GM21576 (cell line): ENCODE measurements at regions not wholly inside any gene's neighbourhood (a gene's known extent, or its start where the extent isn't known, plus 50 kb on each side); places are given as distances from the start of the nearest gene placed in this dataset.
"Not testable (repeated sequence)": the region's sequence is repeated elsewhere in the genome, so short reads cannot be mapped to it uniquely, and the experiment has no call there.

Source experiments
- ATAC-seq: cut with Tn5 transposase; IDR thresholded peaks from one replicate; pipeline ENCODE4 v1.9.1; 2021; ENCODE audit warnings: mild to moderate bottlenecking, moderate library complexity; ENCODE audit not compliant: unreplicated experiment

DNA sequence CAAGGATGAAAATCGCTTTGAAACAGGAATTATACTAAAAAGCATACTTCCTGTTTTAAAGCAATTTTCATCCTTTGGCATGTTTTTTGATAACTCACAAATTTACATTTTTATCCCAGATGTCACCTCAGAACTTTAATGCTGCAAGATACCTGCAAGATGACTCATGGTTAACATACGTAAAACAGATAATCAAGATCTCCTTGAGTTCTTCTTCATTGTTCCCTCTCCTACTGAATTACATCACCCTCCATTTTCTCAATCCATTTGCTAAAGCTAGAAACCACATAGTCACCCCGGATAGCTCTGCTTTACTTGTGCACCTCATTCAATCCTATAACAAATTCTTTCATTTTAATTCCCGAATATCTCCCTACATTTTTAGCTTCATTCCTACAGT, 1114.2 kb downstream of the PLA2G4A start:
- no peak for ATAC-seq

DNA sequence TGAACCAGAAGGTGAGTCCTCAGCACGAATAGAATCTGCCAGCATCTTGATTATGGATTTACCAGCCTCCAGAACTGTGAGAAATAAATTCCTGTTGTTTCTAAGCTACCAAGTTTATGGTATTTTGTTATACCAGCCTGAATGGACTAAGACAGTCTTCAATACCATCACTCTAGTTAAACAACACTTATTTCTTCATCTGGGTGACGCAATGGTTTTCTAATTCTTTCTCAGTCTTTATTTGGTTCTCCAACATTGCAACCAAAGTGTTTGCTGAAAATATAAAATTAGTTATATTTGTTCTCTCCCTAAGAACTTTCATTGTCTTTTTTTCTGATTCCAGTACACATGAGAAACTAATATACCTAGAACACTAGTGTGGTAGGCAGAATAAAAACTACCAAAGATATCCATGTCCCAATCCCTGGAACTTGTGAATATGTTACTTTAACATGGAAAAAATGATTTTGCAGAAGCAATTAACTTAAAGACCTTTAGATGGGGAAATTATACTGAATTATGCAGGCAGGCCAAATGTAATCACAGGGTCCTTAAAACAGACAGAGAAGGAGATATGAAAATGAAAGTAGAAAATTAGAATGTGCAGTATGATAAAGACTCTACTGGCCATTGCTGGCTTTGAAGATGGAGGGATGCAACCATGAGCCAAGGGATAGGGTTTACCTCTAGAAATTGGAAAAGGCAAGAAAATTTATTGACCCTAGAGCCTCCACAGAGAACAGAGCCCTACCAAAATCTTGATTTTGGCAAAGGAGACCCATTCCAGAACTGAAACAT, 1115.1 kb downstream of the PLA2G4A start:
- no peak for ATAC-seq

DNA sequence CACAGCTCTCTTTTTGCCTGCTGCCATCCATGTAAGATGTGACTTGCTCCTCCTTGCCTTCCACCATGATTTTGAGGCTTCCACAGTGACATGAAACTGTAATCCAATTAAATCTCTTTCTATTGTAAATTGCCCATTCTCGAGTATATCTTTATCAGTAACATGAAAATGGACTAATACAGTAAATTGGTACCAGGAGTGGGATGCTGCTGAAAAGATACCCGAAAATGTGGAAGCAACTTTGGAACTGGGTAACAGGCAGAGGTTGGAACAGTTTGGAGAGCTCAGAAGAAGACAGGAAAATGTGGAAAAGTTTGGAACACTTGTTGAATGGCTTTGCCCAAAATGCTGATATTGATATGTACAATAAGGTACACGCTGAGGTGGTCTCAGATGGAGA, 1117.9 kb downstream of the PLA2G4A start:
- not testable (repeated sequence) for ATAC-seq

DNA sequence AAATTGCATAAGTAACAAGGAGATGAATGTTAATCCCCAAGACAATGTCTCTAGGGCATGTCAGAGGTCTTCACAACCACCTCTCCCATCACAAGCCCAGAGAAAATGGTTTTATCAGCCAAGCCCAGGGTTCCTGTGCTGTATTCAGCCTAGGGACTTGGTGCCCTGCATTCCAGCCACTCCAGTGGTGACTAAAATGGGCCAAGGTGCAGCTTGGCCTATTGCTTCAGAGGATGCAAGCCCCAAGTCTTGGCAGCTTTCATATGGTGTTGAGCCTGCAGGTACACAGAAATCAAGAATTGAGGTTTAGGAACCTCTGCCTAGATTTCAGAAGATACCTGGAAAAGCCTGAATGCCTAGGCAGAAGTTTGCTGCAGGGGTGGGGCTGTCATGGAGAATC, 1118.6 kb downstream of the PLA2G4A start:
- ATAC-seq = no peak

DNA sequence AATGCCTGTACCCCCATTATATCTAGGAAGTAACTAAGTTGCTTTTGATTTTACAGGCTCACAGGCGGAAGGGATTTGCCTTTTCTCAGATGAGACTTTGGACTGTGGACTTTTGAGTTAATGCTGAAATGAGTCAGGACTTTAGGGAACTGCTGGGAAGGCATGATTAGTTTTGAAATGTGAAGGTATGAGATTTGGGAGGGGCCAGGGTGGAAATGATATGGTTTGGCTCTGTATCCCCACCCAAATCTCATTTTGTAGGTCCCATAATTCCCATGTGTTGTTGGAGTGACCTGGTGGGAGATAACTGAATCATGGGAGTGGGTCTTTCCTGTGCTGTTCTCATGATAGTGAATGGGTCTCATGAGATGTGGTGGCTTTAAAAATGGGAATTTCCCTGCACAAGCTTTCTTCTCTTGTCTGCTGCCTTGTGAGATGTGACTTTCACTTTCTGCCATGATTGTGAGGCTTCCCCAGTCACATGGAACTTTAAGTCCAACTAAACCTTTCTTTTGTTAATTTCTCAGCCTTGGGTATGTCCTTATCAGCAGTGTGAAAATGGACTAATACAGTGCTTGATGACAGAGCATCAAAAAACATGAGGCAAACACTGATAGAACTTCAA, 1119.5 kb downstream of the PLA2G4A start:
- no peak for ATAC-seq

DNA sequence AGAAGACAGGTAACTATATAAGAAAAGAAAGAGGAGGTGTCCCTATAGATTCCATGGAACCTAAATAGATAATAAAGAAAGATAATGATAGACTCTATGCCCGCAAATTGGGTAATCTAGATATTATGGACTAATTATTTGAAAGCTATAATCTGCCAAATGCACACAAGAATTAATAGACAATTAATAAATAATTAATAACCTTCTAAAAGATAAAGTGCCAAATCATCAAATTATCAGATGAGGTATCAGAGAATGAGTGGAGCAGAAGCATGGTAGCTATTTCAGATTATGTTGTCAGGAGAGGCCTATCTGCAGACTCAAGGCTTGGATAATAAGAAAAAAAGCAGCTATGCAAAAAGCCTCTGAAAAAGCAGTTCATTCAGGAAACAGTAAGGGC, 1120.8 kb downstream of the PLA2G4A start:
- no peak for ATAC-seq

DNA sequence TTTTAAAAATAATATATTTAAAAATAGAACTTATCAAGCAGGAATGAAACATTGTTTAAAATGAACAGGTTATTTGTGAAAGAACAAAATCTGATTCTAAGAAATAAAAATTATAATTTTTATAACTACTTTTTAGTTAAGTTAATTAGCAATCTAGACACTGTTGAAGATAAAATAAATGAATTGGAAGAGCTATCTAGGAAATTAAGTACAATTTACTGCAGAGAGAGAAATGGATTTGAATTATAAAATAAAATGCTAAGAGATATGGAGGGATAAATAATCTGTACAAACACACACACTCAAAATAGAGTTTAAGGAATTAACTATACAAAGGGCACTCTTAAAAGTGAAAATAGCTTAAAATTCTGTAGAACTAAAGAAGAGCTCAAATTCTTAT, 1123.1 kb downstream of the PLA2G4A start:
- ATAC-seq = no peak

DNA sequence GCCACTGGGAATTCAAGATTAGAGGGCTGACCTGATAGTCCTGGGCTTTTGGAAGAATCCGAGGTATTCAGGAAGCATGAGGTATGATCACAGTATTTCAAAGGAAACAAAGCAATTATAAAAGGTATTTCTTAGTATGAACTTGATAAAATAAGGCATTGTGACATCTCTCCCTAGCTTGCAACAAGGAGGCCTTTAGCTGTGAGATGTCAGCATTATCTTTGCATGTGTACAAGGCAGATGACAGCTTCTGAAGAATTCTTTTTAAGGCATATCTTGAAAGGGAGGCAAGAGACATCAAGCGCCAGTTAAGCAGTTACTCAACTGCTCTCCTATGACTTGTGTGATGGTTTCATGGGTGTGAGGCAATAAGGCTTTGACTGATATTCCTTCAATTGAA, 1123.7 kb downstream of the PLA2G4A start:
- no peak for ATAC-seq

DNA sequence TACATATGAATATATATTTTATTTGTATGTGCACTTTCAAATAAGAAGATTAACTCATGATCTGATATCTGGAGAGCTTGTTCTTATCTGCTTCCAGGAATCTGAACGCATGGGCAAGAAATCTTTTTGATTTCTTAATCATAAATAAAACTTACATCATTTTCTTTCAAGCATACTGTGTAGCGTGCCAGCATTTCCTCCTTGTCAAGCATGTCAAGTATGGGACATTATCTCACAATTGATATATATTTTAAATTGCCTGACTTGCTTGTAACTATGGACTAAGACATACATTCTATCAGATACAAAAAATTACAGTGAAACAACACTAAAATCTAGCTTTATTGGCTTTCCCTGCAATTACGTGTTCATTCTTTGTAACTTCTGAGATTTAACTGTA, 1128.2 kb downstream of the PLA2G4A start:
- ATAC-seq = no peak

DNA sequence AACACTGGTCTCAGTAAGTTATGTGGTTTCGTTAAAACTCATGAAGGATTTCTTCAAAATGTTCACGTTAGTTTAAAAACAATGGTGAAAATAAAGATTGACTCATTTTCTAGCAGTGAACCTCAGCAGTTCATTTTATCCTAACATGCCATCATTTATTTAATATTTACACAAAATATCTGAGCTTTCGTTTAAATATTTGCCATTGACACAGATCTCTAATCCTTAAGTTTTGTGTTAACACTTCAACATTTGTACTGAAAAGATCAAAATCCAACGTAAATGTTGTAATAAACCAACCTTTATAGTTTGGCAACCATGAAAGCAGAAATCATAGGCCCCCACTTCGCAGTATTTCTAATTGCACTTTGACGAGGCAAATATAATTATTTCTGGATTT, 1129.5 kb downstream of the PLA2G4A start:
- no peak for ATAC-seq

DNA sequence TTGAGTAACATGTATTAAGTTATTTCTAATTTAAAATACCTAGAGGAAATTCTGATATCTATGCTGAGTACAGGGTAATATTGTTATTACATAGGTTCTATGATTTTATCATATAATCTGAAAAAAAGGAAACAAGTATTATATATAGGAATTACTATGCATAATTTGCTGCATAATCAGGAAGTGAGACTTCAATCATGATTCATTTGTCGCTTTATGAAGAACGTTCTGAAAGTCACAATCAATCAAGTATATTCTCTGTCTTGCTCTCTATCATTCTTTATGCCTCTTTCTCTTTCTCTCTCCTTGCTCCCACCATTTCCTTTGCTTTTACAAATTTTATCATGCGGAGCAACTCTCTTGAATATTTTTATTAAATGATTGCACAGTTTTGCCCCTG, 1130.3 kb downstream of the PLA2G4A start:
- ATAC-seq = no peak

DNA sequence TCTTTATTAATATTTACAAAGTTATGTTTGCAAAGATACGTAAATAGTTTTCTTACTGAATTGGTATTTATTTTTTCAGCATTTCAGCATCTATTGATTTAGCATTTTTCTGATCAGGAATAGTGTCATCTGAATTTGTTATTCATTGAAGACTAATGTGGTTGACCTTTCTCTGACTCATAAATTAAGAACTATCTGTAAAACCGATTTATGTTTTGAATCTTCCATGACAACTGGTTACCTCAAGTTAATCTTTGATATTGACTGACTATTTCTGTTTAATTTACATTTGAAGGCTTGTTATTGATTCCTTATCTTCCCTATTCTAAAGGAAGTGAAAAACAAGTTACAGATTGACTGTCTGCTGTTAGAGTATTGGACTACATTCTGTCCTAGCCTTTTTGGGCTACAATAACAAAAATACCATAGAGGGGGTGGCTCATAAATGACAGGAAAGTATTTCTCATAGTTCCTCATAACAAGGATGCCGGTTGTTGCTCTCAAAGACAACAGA, 1131.4 kb downstream of the PLA2G4A start:
- ATAC-seq = no peak

DNA sequence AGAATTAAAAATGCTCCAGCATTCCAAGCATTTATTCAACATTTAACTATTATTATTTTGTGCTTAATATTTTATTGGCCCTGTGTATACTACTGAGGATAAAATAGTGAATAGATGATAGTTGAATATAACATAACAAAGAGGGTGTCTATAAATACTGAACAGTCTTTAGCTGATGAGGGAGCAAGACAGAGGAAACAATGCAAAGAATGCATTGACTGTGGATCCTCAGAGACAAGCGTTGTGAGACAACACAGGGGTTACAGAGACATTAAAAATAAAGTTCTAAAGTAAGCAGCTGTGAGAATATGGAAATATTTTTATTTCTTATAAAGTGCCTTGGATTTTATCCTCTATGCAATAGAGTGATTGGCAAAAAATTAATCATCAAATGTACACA, 1133.1 kb downstream of the PLA2G4A start:
- ATAC-seq = no peak

DNA sequence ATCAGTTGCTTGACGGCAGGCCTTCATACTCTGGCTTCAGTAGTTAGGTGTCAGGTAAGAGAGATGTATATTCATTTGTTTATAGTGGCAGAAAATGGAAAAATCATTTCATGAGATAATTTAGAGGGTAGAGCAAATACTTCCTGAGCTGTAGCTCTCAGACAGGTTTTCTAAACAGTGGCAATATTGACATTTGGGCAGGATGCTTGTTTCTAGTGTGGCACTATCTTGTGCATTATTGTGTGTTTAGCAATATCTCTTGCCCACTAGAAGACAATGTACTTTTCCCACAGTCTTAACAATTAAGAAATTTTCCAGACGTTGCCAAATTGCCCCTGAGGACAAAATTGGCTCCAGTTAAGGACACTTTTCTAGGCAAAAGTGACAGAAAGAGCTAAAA, 1143.1 kb downstream of the PLA2G4A start:
- no peak for ATAC-seq

DNA sequence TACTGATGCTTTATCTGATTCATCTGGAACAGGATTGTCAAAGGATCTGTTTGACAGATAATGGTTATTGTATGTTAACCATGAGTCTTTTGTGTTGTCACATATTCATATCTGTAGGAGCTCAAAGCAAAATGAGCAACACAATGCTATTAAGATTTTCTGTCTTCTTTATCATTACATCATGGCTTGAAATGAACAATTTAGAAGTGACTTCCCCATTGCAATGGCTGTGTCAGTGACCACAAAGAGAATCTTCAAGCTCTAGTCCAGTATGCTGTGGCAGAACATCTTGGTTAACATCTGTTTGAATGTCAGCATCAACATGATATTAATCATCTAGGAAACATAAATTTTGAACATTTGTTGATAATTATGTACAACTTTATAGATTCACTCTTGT, 1148.5 kb downstream of the PLA2G4A start:
- no peak for ATAC-seq

DNA sequence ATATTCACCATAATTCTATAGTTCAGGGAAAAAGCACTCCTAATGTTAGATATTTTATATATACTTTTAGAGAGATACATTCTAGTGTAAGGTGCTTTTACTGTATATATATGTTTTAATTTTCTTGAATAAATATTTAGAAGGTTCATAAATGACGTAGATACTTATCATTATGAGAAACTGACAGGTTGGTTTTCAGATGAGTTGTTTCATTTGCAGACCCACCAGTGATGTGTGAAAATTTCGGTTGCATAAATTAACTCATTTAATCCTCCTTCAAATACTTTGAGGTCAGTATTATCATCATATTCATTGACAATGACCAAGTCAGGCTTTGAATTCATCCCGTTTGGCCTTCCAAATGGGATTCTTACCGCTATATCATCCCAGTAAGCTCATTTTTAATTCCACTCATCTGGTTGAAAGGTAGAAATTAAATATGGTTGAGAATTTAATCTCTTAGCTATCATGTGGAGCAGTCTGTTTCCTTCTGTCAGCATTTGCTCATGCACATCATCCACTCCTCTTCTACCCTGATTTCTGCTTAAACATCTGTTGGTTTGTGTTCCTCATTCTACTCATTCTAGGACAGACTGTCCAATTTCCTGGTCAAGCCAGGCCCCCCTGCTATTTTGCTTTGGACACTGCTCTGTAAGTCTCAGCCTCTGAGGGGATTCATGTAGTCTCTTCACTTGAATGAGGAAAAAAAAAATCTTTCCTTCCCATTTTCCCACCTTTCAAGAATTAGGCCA, 1156.6 kb downstream of the PLA2G4A start:
- ATAC-seq = no peak

DNA sequence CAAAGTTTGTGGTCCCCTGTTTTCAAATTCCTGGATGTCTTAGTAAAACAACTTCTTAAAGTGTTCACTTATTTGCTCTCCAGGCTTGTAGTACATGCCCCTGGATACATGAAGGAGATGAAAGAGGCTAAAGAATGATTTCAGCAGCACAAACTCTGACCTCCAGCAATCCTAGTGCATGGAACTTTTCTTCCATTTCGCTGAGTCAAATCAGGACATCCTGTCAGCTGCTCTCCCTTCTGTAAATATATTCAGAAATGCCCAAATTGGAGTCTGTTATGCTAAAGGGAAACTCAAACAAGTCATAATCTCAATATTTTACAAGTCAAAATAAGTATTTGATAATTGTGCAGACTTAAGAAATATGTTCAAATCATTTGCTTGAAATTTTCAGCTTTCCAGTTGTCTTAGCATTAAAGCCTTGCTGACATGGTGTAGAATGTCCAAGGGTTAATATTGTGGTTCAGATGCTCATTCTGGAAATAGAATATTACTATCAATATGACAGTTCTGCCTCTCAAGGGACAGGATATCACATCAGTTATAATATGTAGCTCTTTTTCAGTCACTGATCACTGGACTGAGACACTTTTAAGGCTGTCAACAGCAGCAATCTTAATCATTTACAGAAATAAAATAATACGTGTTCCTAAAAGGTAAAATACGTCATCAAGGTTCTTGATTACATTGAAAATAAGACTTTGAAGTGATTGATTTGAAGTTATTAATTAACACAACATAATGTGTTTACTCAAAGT, 1157.3 kb downstream of the PLA2G4A start:
- no peak for ATAC-seq

DNA sequence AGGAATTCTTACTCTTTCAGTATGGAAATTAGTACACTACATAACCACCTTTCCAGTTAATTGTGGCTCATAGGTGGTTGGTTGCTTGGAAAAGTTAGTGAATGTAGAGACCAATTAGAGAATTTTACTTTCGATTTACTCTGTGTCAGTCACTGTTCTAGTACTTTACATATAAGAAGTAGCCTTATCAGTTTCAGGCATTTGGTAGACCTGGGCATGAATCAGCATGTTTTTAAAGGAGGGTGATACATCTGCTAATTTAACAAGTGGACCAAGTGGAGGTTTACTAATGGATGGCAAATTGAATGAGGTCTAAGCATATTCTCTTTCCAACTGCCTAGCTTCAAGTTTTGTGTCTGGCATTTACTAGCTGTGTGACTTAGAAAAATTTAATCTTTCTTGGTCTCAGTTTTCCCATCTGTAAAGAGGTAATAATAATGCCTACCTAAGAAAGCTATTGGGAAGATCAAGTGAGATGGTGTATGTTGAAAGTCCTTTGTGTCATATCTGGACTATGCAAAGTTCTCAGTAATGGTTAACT, 1158.6 kb downstream of the PLA2G4A start:
- no peak for ATAC-seq

DNA sequence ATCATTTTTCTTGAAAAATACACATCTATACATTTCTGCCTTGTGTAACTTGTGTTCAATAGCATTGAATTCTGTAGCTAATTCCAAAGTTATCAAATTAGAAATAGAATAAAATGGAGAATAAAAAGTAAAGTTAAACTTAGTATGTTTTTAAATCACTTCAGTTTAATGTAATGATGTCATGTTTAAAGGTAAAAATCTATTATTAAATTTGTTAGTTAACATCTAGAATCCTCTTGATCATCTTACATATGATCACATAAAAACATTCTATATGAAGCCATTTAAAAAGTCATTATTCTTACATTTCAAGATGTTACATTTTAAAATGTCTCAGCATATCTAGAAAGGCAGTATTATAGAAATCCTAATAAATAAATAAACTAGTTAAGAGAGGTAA, 1163.2 kb downstream of the PLA2G4A start:
- no peak for ATAC-seq

DNA sequence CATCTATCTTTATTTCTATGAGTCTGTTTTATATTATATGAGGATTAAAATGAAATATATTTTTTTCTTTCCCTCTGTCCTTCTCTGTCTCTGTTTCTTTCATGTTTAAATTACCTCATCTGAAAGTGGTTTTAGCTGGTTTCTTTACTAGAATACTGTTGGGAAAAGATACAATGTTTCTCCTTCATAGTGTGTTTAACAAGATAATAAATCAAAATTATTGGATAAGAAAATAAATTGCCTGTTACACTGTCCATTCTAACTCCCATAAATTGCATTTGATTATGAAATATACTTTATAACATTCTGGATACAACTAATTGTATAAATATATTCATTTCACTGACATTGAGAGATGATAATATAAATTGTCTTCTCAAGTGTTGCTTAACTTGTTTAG, 1168.0 kb downstream of the PLA2G4A start:
- no peak for ATAC-seq

DNA sequence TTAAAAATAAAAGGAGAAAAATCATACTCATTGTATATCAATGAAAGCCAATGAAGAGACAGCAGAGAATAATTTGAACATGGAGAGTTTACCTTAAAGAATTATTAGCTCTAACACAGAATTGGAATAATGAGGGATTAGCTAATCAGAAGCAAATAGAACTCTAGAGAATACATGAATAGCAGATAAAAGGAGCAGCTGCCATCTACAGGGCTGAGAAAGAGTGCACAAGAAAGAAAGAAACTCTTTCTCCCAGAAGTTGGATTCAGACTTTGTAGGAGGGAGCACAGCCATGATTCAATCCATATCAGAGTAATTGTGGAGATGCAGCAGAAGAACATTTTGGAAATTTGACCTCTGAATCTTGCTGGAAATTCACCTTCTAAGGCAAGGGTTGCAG, 1171.2 kb downstream of the PLA2G4A start:
- no peak for ATAC-seq
